GM19395 (cell line): ENCODE measurements at regions not wholly inside any gene's neighbourhood (a gene's known extent, or its start where the extent isn't known, plus 50 kb on each side); places are given as distances from the start of the nearest gene placed in this dataset.

Experiments used
- ATAC-seq: cut with Tn5 transposase; IDR thresholded peaks from one replicate; pipeline ENCODE4 v1.9.1; 2021; ENCODE audit warnings: mild to moderate bottlenecking, moderate library complexity; ENCODE audit not compliant: unreplicated experiment

- ATAC-seq = no peak
Observed at GRCh38 chr3:190252080-190252479, 70.2 kb downstream of the CLDN1 start.

GRCh38 chr3:190249414-190249813 lies 72.8 kb downstream of the CLDN1 start:
- ATAC-seq = no peak

GRCh38 chr3:190242147-190242546 lies 80.1 kb downstream of the CLDN1 start:
- no peak for ATAC-seq

GRCh38 chr3:190239325-190239724 lies 82.9 kb downstream of the CLDN1 start:
- ATAC-seq = no peak

- no peak for ATAC-seq
Observed at GRCh38 chr3:190238871-190239270, 83.4 kb downstream of the CLDN1 start.

GRCh38 chr3:190234621-190235020 lies 87.6 kb downstream of the CLDN1 start:
- no peak for ATAC-seq

GRCh38 chr3:190229632-190230424 lies 92.4 kb downstream of the CLDN1 start:
- ATAC-seq = peak; percentile 49

- ATAC-seq = no peak
Observed at GRCh38 chr3:190227064-190227463, 95.2 kb downstream of the CLDN1 start.

- ATAC-seq = no peak
Observed at GRCh38 chr3:190224863-190225692, 97.2 kb downstream of the CLDN1 start.

- ATAC-seq = no peak
Observed at GRCh38 chr3:190224456-190224855, 97.8 kb downstream of the CLDN1 start.

- ATAC-seq = no peak
Observed at GRCh38 chr3:190222916-190223315, 99.3 kb downstream of the CLDN1 start.

GRCh38 chr3:190222360-190222759 lies 99.9 kb downstream of the CLDN1 start:
- no peak for ATAC-seq

GRCh38 chr3:190220362-190220761 lies 99.7 kb upstream of the P3H2 start:
- no peak for ATAC-seq

GRCh38 chr3:190217081-190217480 lies 96.4 kb upstream of the P3H2 start:
- ATAC-seq = no peak

GRCh38 chr3:190213727-190214126 lies 93.0 kb upstream of the P3H2 start:
- ATAC-seq = no peak

GRCh38 chr3:190210608-190211007 lies 89.9 kb upstream of the P3H2 start:
- no peak for ATAC-seq

- ATAC-seq = no peak
Observed at GRCh38 chr3:190209533-190209932, 88.8 kb upstream of the P3H2 start.

- ATAC-seq = no peak
Observed at GRCh38 chr3:190208196-190208595, 87.5 kb upstream of the P3H2 start.

GRCh38 chr3:190205739-190206138 lies 85.0 kb upstream of the P3H2 start:
- peak; percentile 83 for ATAC-seq

GRCh38 chr3:190204200-190204599 lies 83.5 kb upstream of the P3H2 start:
- ATAC-seq = no peak

GRCh38 chr3:190197346-190197763 lies 76.7 kb upstream of the P3H2 start:
- ATAC-seq = no peak

- ATAC-seq = no peak
Observed at GRCh38 chr3:190194506-190194905, 73.8 kb upstream of the P3H2 start.
